Colonic mucosa (tissue), 4 donors: ENCODE measurements at regions not wholly inside any gene's neighbourhood (a gene's known extent, or its start where the extent isn't known, plus 50 kb on each side); places are given as distances from the start of the nearest gene placed in this dataset.

ENCODE experiments used
- DNase-seq: peaks from one replicate; pipeline ENCODE4 v3.0.0-alpha.2; 2020
- H3K27ac ChIP-seq: fragments of 200-600 bp; one replicate; pipeline ENCODE4 v1.8.0; 2021
- H3K27me3 ChIP-seq: fragments of 200-600 bp; one replicate; pipeline ENCODE4 v1.8.0; 2021
- H3K36me3 ChIP-seq: fragments of 200-600 bp; one replicate; pipeline ENCODE4 v1.8.0; 2021
- H3K4me1 ChIP-seq: fragments of 200-600 bp; one replicate; pipeline ENCODE4 v1.8.0; 2021; ENCODE audit warnings: mild to moderate bottlenecking
- H3K4me3 ChIP-seq: fragments of 200-600 bp; one replicate; pipeline ENCODE4 v1.8.0; 2021
- H3K9ac ChIP-seq, 2 donors: one replicate each; pipeline ENCODE4 v1.7.0; 2013; ENCODE audit warnings: control low read depth in 2 of 2, low read depth in 2 of 2, low read length in 2 of 2
- H3K9me3 ChIP-seq: fragments of 200-600 bp; one replicate; pipeline ENCODE4 v1.8.0; 2021
- intact Hi-C: fragments of 100-400 bp; cut with DNase I; formaldehyde crosslinking; loops from one replicate; pipeline ENCODE4 v1.14.1; 2022
- TF ChIP-seq, protein P1 (sequence below): fragments of 200-600 bp; IDR thresholded peaks from one replicate; pipeline ENCODE4 v1.8.0; 2022; ENCODE audit warnings: antibody characterized with exemption, mild to moderate bottlenecking
- donor health status: healthy.
- donor health status: DM: no; HTN: no; CAD: no.
- donor health status: DM: no; HTN: no; CAD: no.

DNA sequence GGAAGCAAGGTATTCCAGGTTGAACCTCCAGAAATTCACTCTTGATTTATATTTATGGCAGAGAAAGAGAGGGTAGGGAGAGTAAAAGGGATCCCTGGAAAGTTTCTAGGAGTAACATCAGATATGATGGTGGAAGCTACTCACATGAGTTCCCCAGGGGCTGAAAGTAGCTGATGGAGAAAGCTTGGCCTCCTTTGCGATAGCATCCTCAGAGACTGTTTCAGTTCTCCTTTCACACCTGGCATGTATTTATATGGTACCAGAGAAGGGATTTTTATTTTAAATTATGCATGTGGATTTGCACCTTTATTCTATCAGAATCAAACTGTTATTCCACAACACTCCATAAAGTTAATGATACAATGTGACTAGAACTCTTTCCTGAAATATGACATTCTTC, 126.3 kb upstream of the OSR1 start:
- H3K27me3 ChIP-seq: no peaks in the 10 kb centered on the region
- TF ChIP-seq, protein P1, sequence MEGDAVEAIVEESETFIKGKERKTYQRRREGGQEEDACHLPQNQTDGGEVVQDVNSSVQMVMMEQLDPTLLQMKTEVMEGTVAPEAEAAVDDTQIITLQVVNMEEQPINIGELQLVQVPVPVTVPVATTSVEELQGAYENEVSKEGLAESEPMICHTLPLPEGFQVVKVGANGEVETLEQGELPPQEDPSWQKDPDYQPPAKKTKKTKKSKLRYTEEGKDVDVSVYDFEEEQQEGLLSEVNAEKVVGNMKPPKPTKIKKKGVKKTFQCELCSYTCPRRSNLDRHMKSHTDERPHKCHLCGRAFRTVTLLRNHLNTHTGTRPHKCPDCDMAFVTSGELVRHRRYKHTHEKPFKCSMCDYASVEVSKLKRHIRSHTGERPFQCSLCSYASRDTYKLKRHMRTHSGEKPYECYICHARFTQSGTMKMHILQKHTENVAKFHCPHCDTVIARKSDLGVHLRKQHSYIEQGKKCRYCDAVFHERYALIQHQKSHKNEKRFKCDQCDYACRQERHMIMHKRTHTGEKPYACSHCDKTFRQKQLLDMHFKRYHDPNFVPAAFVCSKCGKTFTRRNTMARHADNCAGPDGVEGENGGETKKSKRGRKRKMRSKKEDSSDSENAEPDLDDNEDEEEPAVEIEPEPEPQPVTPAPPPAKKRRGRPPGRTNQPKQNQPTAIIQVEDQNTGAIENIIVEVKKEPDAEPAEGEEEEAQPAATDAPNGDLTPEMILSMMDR: no peak

DNA sequence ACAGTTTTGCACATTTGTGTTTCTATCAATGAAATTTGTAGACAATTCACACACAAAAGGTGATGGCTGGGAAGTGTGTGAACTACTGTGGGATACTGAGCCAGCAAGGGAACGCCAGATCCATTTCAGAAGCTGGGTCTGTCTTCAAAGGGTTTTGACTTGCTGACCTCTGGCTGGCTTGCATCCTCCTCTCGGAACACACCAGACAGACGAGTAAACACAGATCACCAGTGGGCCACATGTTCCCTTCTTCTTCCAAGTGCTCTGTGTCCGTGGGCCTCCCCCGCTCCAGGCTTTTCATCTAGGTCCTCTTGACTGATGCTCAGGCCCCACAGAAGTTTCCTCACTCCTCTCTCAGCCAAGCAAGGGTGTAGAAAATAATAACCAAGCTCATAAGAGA, 122.2 kb upstream of the OSR1 start:
- no peaks in the 10 kb centered on the region for H3K9me3 ChIP-seq
- no peak overlapping the region for H3K27ac ChIP-seq
- no peaks in the 10 kb centered on the region for H3K4me1 ChIP-seq
- H3K9ac ChIP-seq: no peak overlapping the region
- DNase-seq: no peak
- H3K27me3 ChIP-seq: no peaks in the 10 kb centered on the region
- intact Hi-C loops: no loop called here
- H3K4me3 ChIP-seq: no peak overlapping the region
- TF ChIP-seq, protein P1: no peak
- H3K36me3 ChIP-seq: no peaks in the 10 kb centered on the region

More for the DNA sequence above, 126.3 kb upstream of the OSR1 start:
- no peak overlapping the region for H3K4me3 ChIP-seq
- intact Hi-C loops: no loop called here
- H3K36me3 ChIP-seq: no peaks in the 10 kb centered on the region
- H3K9me3 ChIP-seq: no peaks in the 10 kb centered on the region
- no peak for DNase-seq
- H3K9ac ChIP-seq: no peak overlapping the region
- H3K4me1 ChIP-seq: no peaks in the 10 kb centered on the region
- H3K27ac ChIP-seq: no peak overlapping the region

GRCh38 chr2:19479666-19480065, 121.2 kb upstream of the OSR1 start:
- intact Hi-C loops: no loop called here
- no peak for DNase-seq
- TF ChIP-seq, protein P1: no peak
- H3K4me1 ChIP-seq: no peaks in the 10 kb centered on the region
- no peaks in the 10 kb centered on the region for H3K9me3 ChIP-seq
- H3K9ac ChIP-seq: no peak overlapping the region
- no peaks in the 10 kb centered on the region for H3K27me3 ChIP-seq
- no peak overlapping the region for H3K4me3 ChIP-seq
- H3K27ac ChIP-seq: no peak overlapping the region
- H3K36me3 ChIP-seq: no peaks in the 10 kb centered on the region

DNA sequence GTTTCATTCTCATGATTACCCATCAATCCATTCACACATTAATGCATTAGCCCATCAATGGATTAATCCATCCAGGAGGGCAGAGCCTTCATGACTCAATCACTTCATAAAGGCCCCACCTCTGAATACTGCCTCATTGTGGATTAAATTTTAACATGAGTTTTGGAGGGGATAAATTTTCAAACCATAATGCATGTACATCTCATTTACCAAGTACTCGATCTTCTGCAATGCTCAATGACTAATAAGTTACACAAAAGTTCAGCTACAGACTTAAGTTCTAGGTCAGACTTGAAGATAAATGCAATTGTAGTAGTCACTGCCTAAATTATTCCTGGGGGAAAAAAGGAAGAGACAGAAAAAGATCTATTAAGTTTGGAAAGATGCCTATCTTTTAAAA, 120.0 kb upstream of the OSR1 start:
- Histone ChIP-seq H3K36me3 (no peaks in the 10 kb centered on the region), H3K4me1 (no peaks in the 10 kb centered on the region), H3K9me3 (no peaks in the 10 kb centered on the region), H3K9ac (no peak overlapping the region), H3K27ac (no peak overlapping the region), H3K27me3 (no peaks in the 10 kb centered on the region), H3K4me3 (no peak overlapping the region)
- TF ChIP-seq, protein P1: no peak
- DNase-seq: no peak
- intact Hi-C loops: no loop called here

GRCh38 chr2:19476327-19476726, 117.9 kb upstream of the OSR1 start:
- H3K27me3 ChIP-seq: no peaks in the 10 kb centered on the region
- H3K36me3 ChIP-seq: no peaks in the 10 kb centered on the region
- no peak for DNase-seq
- intact Hi-C loops: no loop called here
- H3K9ac ChIP-seq: no peak overlapping the region
- no peaks in the 10 kb centered on the region for H3K4me1 ChIP-seq
- no peaks in the 10 kb centered on the region for H3K9me3 ChIP-seq
- no peak overlapping the region for H3K4me3 ChIP-seq
- TF ChIP-seq, protein P1: no peak
- H3K27ac ChIP-seq: no peak overlapping the region

DNA sequence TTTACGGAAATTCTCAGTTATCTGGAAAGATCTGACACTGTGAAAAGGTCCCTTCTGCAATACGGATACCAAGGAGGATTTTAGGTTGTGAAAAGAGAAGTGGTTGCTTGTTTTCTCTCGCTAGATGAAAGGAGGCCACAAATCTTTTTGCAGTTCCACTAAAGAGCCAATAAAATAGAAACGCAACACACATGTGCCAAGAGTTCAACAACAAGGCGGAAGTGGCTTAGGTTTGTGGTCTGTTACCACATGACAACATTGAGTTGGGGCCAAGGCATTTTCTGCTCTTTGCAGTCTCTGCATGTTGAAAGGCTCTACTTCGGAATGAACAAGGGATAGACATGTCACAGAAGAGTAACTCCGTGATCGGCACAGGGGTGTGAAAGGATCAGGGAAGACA, 115.7 kb upstream of the OSR1 start:
- Histone ChIP-seq H3K27me3 (no peaks in the 10 kb centered on the region), H3K4me3 (no peak overlapping the region), H3K36me3 (no peaks in the 10 kb centered on the region), H3K4me1 (no peaks in the 10 kb centered on the region), H3K9me3 (no peaks in the 10 kb centered on the region), H3K27ac (no peak overlapping the region), H3K9ac (no peak overlapping the region)
- TF ChIP-seq, protein P1: no peak
- peak; percentile 19 for DNase-seq
- intact Hi-C loops: no loop called here
